MCF 10A (cell line): ENCODE measurements at regions not wholly inside any gene's neighbourhood (a gene's known extent, or its start where the extent isn't known, plus 50 kb on each side); places are given as distances from the start of the nearest gene placed in this dataset.

ENCODE experiments used
- BruUV-seq: library from RNA; stranded (reverse); fragments of 400-500 nt; replicated peaks from 2 replicates; lab custom pipeline; 2021; lab: Mats Ljungman, UMichigan
- CTCF ChIA-PET: fragments of 300-600 bp; sonication (Branson Sonifier 250); formaldehyde crosslinking; extraction: SDS; loops from one replicate; lab custom pipeline; 2021; ENCODE audit warnings: antibody characterized with exemption, inconsistent platforms; lab: Yijun Ruan, JAX
- POLR2A ChIA-PET: fragments of 300-600, 350-650 bp; sonication (Branson Sonifier 250); formaldehyde crosslinking; extraction: SDS; loops from one replicate; lab custom pipeline; 2020; ENCODE audit warnings: antibody characterized with exemption, inconsistent platforms; lab: Yijun Ruan, JAX
- DNase-seq: peaks from one replicate; pipeline ENCODE4 v3.0.0-alpha.2; 2018; ENCODE audit not compliant: unreplicated experiment
- H3K27ac Mint-ChIP-seq: one replicate; pipeline ENCODE4 v1.8.0; 2022; ENCODE audit warnings: mild to moderate bottlenecking, low read depth, mixed read lengths; ENCODE audit not compliant: unreplicated experiment
- H3K27me3 Mint-ChIP-seq: one replicate; pipeline ENCODE4 v1.8.0; 2022; ENCODE audit warnings: mixed read lengths; ENCODE audit not compliant: insufficient read depth, unreplicated experiment
- H3K36me3 Mint-ChIP-seq: one replicate; pipeline ENCODE4 v1.8.0; 2022; ENCODE audit warnings: mild to moderate bottlenecking, moderate library complexity, mixed read lengths; ENCODE audit not compliant: insufficient read depth, unreplicated experiment
- H3K4me1 Mint-ChIP-seq: one replicate; pipeline ENCODE4 v1.8.0; 2022; ENCODE audit warnings: mixed read lengths; ENCODE audit not compliant: insufficient read depth, unreplicated experiment
- H3K4me3 Mint-ChIP-seq: one replicate; pipeline ENCODE4 v1.8.0; 2022; ENCODE audit warnings: mild to moderate bottlenecking, moderate library complexity, mixed read lengths; ENCODE audit not compliant: unreplicated experiment
- H3K9me3 Mint-ChIP-seq: one replicate; pipeline ENCODE4 v1.8.0; 2022; ENCODE audit warnings: mixed read lengths; ENCODE audit not compliant: unreplicated experiment
- intact Hi-C: fragments of 100-400 bp; cut with micrococcal nuclease; formaldehyde crosslinking; loops from 2 replicates; pipeline ENCODE4 v1.14.1; 2022
- TF ChIP-seq, protein P1 (sequence below): fragments of 200-600 bp; IDR thresholded peaks from one replicate; pipeline ENCODE4 v1.8.0; 2022; ENCODE audit warnings: antibody characterized with exemption, mild to moderate bottlenecking; ENCODE audit not compliant: unreplicated experiment

DNA sequence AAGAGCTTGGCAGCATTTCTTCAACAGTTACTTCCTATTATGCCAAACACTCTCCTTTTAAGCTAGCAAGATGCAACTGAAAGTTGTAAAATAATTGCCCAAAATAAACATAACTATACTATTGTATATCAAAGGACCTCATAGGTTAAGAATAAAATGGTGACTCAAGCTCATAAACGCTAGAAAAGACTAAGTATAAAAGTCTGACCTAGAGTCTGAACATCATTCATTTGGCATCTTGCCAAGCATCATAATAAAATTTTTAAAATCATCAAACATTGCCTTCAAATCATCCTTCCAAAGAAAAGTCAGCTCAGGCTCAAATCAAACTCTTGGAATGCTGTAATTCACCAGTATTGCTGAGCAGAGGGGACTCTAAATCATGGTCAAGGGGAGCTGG is 281.2 kb downstream of the QDPR start:
- Mint-ChIP-seq H3K4me3 (no peak overlapping the region), H3K27ac (no peak overlapping the region), H3K36me3 (no peaks in the 10 kb centered on the region), H3K27me3 (no peaks in the 10 kb centered on the region), H3K4me1 (peaks cover 15% of the 10 kb centered on the region), H3K9me3 (no peaks in the 10 kb centered on the region)
- ChIA-PET POLR2A (no interaction called here), CTCF (interaction anchor here (0.6 to 1.2 kb wide), 4 partner anchors 10 to 588 kb away, joined by 3 to 5 read pairs (median 4); no protein-coding TSS in a partner anchor)
- intact Hi-C loops: no loop called here
- DNase-seq: no peak
- BruUV-seq: no TSS peak
- TF ChIP-seq, protein P1, sequence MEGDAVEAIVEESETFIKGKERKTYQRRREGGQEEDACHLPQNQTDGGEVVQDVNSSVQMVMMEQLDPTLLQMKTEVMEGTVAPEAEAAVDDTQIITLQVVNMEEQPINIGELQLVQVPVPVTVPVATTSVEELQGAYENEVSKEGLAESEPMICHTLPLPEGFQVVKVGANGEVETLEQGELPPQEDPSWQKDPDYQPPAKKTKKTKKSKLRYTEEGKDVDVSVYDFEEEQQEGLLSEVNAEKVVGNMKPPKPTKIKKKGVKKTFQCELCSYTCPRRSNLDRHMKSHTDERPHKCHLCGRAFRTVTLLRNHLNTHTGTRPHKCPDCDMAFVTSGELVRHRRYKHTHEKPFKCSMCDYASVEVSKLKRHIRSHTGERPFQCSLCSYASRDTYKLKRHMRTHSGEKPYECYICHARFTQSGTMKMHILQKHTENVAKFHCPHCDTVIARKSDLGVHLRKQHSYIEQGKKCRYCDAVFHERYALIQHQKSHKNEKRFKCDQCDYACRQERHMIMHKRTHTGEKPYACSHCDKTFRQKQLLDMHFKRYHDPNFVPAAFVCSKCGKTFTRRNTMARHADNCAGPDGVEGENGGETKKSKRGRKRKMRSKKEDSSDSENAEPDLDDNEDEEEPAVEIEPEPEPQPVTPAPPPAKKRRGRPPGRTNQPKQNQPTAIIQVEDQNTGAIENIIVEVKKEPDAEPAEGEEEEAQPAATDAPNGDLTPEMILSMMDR: no peak

DNA sequence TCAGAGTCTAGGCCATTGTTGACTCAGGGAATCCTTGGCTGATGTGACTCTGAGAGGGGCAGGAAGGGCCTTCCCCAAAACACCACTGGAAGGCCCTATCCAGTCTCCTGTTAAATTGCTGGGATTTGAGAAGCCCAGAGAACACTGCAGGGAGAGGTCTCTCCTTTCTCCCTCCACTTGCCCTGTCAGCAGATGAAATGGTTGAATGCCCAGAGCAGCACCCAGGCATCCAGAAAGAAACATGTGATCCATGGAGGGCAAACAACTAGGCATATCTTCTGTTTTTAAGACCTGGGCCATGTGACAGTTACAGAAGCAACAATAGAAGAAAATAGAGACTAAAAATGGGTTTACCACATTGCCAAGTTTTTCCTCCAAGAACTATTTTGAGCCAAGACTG is 291.1 kb downstream of the QDPR start:
- H3K36me3 Mint-ChIP-seq: no peaks in the 10 kb centered on the region
- CTCF ChIA-PET: interaction anchor here (1.0 kb wide), 1 partner anchor 10 kb away, joined by 5 read pairs; no protein-coding TSS in a partner anchor
- TF ChIP-seq, protein P1: no peak

DNA sequence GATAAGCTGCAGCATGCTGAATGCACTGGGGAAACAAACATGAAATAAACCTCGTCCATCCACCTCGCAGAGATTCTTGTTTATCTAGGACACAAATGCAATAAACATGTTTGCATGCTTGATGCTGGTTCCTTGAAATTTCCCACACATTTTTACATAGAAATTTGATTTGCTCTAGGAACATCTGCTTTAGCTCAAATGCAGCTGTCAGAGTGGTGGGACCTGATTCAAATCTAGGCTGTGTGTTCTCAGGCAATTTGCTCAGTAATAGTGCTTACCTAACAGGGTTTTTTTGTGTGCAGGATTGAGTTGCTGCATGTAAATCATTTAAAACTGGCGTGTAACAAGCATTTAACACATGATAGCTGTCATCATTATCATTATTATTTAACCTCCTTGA is 293.1 kb downstream of the QDPR start:
- H3K4me1 Mint-ChIP-seq: no peaks in the 10 kb centered on the region

More for the DNA sequence above, 291.1 kb downstream of the QDPR start:
- intact Hi-C loops: no loop called here
- no peaks in the 10 kb centered on the region for H3K4me1 Mint-ChIP-seq
- peaks cover 7% of the 10 kb centered on the region for H3K9me3 Mint-ChIP-seq
- POLR2A ChIA-PET: no interaction called here
- no peak for DNase-seq
- no peak overlapping the region for H3K4me3 Mint-ChIP-seq
- H3K27ac Mint-ChIP-seq: no peak overlapping the region
- no TSS peak for BruUV-seq
- H3K27me3 Mint-ChIP-seq: no peaks in the 10 kb centered on the region

DNA sequence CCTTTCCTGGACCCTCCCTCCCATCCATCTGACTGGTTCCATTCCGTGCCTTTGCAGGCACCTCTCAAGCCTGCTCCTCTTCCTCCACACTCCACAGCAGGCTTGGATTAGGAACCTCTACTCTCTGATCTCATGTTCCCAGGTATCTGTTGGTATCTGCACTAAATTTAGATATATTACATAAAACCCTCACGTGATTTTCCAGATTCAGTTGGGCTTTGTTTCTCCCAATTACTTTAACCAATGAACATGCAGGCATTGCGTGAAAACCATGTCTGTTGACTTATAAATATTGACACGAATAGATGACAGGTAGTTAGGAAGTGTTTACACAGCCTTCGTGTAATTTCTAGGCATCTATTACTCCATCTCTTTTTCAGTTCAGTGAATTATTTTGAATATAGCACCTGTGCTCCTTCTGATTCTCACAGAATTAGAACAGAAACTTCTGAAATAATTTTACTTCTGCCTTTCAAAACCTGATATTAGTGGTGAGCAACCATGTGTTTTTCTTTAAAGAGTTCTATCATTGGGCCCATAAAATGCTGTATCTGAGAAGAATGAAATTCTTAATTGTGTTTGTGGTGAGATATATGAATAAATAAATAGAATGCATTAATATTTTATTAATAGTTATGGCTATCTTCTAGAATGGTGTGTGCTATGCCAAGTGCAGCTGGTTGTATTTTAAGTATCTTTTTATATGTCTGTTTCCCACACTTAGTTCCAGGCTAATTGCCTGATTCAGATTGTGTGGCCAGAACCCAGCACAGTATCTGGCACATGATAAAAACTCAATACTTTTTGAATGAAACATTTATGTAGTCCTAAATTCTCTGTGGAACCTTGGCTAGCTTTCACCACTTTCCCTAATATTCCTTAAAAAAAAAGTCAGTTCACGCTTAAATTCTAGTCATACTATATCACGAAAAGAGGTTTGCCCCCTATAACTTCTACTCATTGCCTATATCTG is 304.8 kb downstream of the QDPR start:
- H3K27ac Mint-ChIP-seq: no peak overlapping the region
- H3K36me3 Mint-ChIP-seq: no peaks in the 10 kb centered on the region
- POLR2A ChIA-PET: no interaction called here
- H3K27me3 Mint-ChIP-seq: peaks cover 20% of the 10 kb centered on the region
- intact Hi-C loops: no loop called here
- CTCF ChIA-PET: no interaction called here
- H3K9me3 Mint-ChIP-seq: peaks cover 14% of the 10 kb centered on the region
- no peak overlapping the region for H3K4me3 Mint-ChIP-seq
- no peaks in the 10 kb centered on the region for H3K4me1 Mint-ChIP-seq
- no TSS peak for BruUV-seq
- TF ChIP-seq, protein P1: no peak
- no peak for DNase-seq

More for the DNA sequence above, 293.1 kb downstream of the QDPR start:
- peaks cover 6% of the 10 kb centered on the region for H3K36me3 Mint-ChIP-seq
- BruUV-seq: no TSS peak
- DNase-seq: no peak
- CTCF ChIA-PET: no interaction called here
- intact Hi-C loops: no loop called here
- peaks cover 14% of the 10 kb centered on the region for H3K9me3 Mint-ChIP-seq
- no peak overlapping the region for H3K27ac Mint-ChIP-seq
- H3K27me3 Mint-ChIP-seq: no peaks in the 10 kb centered on the region
- POLR2A ChIA-PET: no interaction called here
- TF ChIP-seq, protein P1: no peak
- no peak overlapping the region for H3K4me3 Mint-ChIP-seq
